VCaP (cell line): ENCODE measurements at regions not wholly inside any gene's neighbourhood (a gene's known extent, or its start where the extent isn't known, plus 50 kb on each side); places are given as distances from the start of the nearest gene placed in this dataset.

Experiments
- H3K27ac ChIP-seq: fragments of 450-650 bp; 2 replicates; pipeline ENCODE4 v1.5.1; 2017
- TF ChIP-seq, protein P1 (sequence below): fragments of 450-650 bp; conservative IDR thresholded peaks from 2 replicates; pipeline ENCODE4 v1.5.1; 2017; ENCODE audit warnings: mild to moderate bottlenecking, moderate library complexity

DNA sequence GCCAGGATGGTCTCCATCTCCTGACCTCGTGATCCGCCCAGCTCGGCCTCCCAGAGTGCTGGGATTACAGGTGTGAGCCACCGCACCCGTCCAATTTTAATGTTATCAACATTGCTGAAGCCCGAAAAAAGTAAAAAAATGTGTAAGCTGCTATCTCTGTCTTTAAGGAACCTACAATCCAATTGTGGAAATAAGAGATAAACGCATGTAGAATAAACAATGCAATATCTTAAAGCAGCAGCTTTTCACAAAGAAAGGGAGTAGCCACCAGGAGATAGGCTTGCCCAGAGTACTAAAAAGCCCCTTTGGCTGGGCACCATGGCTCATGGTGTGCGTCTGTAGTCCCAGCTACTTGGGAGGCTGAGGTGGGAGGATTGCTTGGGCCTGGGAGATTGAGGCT, 282.9 kb upstream of the LYZL1 start:
- TF ChIP-seq, protein P1, sequence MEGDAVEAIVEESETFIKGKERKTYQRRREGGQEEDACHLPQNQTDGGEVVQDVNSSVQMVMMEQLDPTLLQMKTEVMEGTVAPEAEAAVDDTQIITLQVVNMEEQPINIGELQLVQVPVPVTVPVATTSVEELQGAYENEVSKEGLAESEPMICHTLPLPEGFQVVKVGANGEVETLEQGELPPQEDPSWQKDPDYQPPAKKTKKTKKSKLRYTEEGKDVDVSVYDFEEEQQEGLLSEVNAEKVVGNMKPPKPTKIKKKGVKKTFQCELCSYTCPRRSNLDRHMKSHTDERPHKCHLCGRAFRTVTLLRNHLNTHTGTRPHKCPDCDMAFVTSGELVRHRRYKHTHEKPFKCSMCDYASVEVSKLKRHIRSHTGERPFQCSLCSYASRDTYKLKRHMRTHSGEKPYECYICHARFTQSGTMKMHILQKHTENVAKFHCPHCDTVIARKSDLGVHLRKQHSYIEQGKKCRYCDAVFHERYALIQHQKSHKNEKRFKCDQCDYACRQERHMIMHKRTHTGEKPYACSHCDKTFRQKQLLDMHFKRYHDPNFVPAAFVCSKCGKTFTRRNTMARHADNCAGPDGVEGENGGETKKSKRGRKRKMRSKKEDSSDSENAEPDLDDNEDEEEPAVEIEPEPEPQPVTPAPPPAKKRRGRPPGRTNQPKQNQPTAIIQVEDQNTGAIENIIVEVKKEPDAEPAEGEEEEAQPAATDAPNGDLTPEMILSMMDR: no peak
- no peak overlapping the region for H3K27ac ChIP-seq

DNA sequence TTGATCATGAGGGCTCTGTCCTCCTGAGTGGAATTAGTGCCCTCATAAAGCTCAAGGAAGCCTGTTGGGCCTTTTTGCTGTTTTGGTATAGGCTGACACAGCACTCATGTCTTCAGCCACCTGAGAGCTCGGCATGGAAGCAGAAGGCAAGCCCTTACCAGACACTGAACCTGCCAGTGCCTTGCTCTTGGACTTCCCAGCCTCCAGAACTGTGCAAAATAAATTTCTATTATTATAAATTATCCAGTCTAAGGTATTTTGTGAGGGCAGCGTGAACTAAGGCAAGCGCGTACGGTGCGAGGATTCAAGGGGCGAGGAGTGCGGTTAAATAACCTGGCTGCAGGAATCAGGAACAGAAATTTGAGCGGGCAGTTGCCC, 281.5 kb upstream of the LYZL1 start:
- no peak overlapping the region for H3K27ac ChIP-seq
- TF ChIP-seq, protein P1: no peak

- no peak overlapping the region for H3K27ac ChIP-seq
- TF ChIP-seq, protein P1: no peak
Measured at GRCh38 chr10:29007748-29008610, 280.9 kb upstream of the LYZL1 start.

- H3K27ac ChIP-seq: no peak overlapping the region
- TF ChIP-seq, protein P1: no peak
Measured at GRCh38 chr10:29009464-29009863, 279.4 kb upstream of the LYZL1 start.

- H3K27ac ChIP-seq: no peak overlapping the region
- TF ChIP-seq, protein P1: no peak
Measured at GRCh38 chr10:29011516-29011915, 277.4 kb upstream of the LYZL1 start.

- TF ChIP-seq, protein P1: no peak
Measured at GRCh38 chr10:29012926-29013554, 275.8 kb upstream of the LYZL1 start.

GRCh38 chr10:29021591-29021990, 267.3 kb upstream of the LYZL1 start:
- TF ChIP-seq, protein P1: no peak
- peak overlapping the region; percentile 76 for H3K27ac ChIP-seq

More at GRCh38 chr10:29012926-29013554, 275.8 kb upstream of the LYZL1 start:
- no peak overlapping the region for H3K27ac ChIP-seq
